ENCODE measurements at regions not wholly inside any gene's neighbourhood (a gene's known extent, or its start where the extent isn't known, plus 50 kb on each side); places are given as distances from the start of the nearest gene placed in this dataset.

- TF ChIP-seq CTCF (IDR thresholded peaks at IDR 0.05; ENCODE audit: low read depth, low read length) (no peak), EZH2phosphoT487 (IDR thresholded peaks at IDR 0.05; ENCODE audit: low read depth) (no peak)
Observed at GRCh38 chr10:130430852-130431704, 294.9 kb downstream of the GLRX3 start.

Measured in OCI-LY3 (cell line).